CD1c-positive myeloid dendritic cell (primary cell): ENCODE measurements at regions not wholly inside any gene's neighbourhood (a gene's known extent, or its start where the extent isn't known, plus 50 kb on each side); places are given as distances from the start of the nearest gene placed in this dataset.
"Not testable (repeated sequence)": the region's sequence is repeated elsewhere in the genome, so short reads cannot be mapped to it uniquely, and the experiment has no call there.

Experiments used
- DNase-seq: peaks from one replicate; pipeline ENCODE4 v3.0.0-alpha.2; 2016; ENCODE audit errors: extremely low spot score

DNA sequence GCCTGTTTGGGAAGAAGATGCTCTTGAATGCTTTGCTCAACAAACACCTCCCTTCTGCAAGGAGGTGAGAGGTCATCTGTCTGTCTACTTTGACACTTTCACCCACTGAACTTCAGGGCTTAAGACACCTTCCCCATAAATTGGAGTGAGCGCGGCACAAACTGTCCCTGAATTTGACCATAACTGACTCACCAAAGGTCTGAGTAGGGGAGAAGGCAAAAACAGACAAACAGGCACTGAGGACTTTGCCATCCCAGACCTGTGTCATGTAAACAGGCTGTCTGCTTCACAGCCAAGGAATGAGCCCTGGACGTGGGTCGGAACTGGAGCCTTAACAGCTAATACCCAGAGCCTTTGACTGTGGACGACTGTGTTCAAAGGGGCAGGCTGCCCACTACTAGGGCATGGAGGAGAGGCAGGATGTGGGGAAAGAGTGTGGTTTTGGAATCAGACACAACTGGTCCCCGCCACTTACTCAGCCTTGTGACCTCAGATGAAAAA, 320.9 kb upstream of the KLF4 start:
- DNase-seq: peak; percentile 18

GRCh38 chr9:107809871-107810460, 320.4 kb upstream of the KLF4 start:
- no peak for DNase-seq

DNA sequence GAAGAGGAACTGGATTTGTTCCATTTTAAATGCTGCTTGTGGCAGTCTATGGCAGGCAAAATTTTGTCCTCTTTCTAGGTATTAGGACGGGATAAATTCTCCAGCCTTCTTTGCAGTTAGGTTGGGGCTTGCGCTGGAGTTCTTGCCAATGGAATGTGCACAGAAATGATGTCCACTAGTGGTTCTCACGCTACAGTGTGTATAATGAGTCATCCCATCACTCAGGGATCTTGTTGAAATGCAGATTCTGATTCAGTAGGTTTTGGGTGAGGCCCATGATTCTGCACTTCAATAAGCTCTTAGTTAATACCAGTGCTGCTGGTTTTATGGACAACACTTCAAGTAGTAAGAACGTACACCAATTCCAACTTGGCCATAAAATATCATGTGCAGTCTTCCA, 317.6 kb upstream of the KLF4 start:
- DNase-seq: no peak

GRCh38 chr9:107805201-107805600, 315.6 kb upstream of the KLF4 start:
- DNase-seq: no peak

- DNase-seq: no peak
These were observed 304.7 kb upstream of the KLF4 start for GRCh38 chr9:107794259-107794658.

GRCh38 chr9:107793541-107793940, 304.0 kb upstream of the KLF4 start:
- no peak for DNase-seq

- DNase-seq: no peak
These were observed 303.0 kb upstream of the KLF4 start for GRCh38 chr9:107792596-107792995.

DNA sequence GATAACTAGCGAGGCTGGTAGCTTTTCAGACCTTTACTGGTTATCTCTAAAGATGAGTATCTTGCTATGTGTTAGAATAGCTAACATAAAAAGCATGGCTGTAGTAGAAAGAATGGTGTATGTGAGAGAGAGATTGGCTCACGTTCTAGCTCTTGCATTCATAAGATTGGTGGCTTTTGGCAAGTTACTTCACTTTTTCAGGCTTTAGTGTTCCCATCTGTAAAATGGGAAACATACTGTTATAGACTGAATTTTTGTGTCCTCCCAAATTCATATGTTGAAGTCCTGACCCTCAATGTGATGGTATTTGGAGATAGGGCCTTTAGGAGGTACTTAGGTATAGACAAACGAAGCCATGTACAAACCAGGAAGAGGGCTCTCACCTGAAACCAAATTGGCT, 302.4 kb upstream of the KLF4 start:
- no peak for DNase-seq

DNA sequence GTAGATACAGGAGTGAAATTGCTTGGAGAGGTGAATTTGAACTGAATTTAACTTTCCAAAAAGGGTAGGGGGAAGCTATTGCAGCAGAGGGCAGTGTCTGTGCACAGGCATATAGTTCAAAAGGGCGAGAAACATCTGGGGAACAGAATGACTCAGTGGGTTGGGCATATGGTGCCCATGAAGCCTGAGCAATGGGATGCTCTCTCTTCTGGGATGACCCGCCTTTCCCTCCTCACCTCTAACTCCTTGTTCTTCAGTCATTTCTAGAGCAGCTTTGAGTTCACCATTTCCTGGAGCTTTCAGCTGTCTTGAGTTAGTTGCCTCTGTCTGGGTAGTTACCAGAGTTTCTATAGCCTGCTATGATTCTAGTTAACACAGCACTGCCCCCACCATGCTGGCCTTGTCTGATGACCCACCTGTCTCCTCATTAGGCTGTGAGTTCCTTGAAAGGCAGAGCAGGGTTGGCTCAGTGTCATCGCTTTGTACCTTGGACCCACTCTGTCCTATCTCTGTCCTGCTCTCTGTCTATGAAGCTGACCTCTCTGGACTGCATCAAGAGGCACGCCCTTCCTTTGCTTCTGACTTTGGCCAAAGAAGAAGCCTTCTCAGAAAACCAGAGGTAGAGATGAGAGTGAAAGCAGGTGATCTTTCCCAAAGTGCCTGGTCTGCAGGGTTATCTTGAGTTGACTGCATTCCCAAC, 299.6 kb upstream of the KLF4 start:
- no peak for DNase-seq

- no peak for DNase-seq
These were observed 297.0 kb upstream of the KLF4 start for GRCh38 chr9:107786561-107786960.

GRCh38 chr9:107784235-107784958, 294.8 kb upstream of the KLF4 start:
- DNase-seq: no peak

DNA sequence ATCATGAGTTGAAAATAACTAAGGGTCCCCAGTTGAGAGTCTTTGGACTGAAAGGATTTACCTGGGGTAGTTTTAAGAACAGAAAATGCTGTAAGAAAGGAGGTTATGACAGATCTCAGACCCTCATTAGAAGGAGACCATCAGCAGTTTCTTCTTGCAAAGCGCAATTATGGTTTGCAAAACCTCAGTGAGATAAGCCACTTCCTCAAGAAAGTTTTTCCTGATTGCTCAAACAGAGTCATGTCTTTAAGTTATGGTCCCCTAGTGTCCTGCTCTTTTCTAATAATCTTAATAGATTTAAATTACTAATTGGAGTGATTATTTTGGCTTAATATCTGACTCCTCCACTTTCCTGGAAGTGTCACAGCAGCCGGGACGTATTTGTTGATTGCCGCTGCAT, 293.2 kb upstream of the KLF4 start:
- peak; percentile 26 for DNase-seq

- DNase-seq: peak; percentile 21
These were observed 292.8 kb upstream of the KLF4 start for GRCh38 chr9:107782381-107782780.

- no peak for DNase-seq
These were observed 291.4 kb upstream of the KLF4 start for GRCh38 chr9:107780960-107781359.

GRCh38 chr9:107779731-107780130, 290.2 kb upstream of the KLF4 start:
- DNase-seq: peak; percentile 17

- no peak for DNase-seq
These were observed 289.1 kb upstream of the KLF4 start for GRCh38 chr9:107778661-107779060.

DNA sequence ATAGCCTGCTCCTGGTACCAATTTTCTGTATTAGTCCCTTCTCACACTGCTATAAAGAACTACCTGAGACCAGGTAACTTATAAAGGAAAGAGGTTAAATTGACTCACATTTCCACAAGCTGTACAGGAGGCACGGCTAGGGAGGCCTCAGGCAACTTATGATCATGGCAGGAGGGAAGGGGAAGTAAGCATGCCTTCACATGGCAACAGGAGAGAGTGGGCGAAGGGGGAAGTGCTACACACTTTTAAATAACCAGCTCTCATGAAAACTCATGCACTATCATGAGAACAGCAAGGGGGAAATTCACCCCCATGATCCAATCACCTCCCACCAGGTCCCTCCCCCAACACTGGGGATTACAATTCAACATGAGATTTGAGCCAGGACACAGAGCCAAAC, 284.5 kb upstream of the KLF4 start:
- DNase-seq: peak; percentile 90

GRCh38 chr9:107772988-107773387, 283.4 kb upstream of the KLF4 start:
- DNase-seq: no peak

DNA sequence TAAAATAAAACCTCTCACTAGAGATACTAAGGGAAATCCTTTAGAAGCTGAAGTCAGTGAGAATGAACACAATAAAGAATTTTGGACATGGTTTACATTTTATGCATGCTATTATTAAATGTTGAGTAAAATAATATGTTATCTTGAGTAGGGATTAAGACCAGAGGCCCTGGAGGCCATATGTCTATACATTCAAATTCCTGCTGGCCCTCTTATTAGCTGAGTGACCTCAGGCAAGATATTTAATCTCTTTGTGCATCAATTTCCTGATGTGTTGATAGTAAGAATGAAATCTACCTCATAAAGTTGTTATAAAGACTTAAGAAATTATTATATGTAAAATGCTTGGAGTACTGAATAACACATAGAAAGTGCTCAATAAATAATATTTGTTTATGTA, 281.1 kb upstream of the KLF4 start:
- DNase-seq: no peak

DNA sequence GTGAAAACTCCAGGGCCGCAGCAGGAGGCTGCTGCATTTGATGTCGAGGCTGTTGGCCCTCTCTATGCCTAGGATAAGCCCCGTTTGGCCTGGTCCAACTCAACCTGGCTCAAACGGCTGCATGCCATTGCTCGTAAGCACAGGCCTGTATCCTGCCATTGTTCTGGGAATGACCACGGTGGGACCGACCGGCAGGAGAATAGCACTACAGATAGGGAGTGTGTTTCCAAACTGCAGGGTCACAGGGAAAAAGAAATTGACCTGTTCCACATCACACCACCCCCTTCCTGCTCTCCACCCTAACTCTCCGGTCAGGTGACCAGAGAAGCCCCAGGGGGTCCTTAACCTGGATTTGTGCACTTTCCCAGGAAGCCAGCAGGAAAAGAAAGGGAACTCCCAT, 278.7 kb upstream of the KLF4 start:
- no peak for DNase-seq

DNA sequence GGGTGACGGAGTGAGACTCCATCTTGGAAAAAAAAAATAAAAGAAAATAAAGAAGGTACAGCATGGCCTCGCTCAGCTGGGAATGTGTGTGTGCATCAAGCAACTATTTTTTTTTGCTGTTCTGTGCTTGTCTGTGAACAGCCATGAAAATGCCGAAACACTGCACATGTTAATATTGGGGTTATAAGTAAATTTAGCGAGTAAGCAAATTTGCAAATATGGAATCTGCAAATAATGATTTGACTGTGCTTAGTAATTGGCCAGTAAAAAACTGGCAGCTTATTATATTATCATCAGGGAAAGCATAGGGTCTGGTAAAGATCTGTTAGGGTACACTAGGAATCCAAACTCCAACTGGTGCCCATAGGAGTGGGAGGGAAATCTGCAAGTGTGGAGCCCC, 278.1 kb upstream of the KLF4 start:
- no peak for DNase-seq

GRCh38 chr9:107763469-107763868, 273.9 kb upstream of the KLF4 start:
- not testable (repeated sequence) for DNase-seq

DNA sequence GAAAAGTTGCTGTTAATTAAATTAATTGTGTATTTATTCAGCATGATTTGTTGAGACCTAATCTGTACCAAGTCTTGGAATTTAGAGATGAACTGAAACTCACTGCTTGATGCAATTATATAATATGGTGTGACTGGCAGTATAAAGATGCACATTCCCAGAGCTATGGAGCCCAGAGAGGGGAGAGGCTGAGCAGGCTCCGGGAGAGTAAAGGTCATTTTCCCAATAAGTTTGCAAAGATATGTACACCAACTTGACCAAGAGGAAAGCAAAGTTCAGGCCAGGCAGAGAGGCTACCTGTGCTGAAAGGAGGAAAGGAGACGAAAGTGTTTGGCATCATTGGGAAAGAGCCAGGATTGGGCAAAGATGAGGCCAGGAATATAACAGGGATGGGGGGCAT, 271.7 kb upstream of the KLF4 start:
- DNase-seq: no peak
